H9 (cell line): ENCODE measurements at regions not wholly inside any gene's neighbourhood (a gene's known extent, or its start where the extent isn't known, plus 50 kb on each side); places are given as distances from the start of the nearest gene placed in this dataset.

Experiments used
- DNase-seq: peaks from one replicate; pipeline ENCODE4 v3.0.0-alpha.2; 2017
- H2AFZ ChIP-seq: one replicate; pipeline ENCODE4 v1.6.1; 2013; ENCODE audit warnings: mild to moderate bottlenecking, low read length, control low read depth, moderate library complexity
- H2AK5ac ChIP-seq: 2 replicates; pipeline ENCODE4 v1.6.1; 2013; ENCODE audit warnings: low read length, control low read depth, mixed read lengths; ENCODE audit not compliant: insufficient read length
- H2BK120ac ChIP-seq: one replicate; pipeline ENCODE4 v1.6.1; 2013; ENCODE audit warnings: low read depth, mild to moderate bottlenecking, low read length, control low read depth, inconsistent platforms; ENCODE audit not compliant: poor library complexity, severe bottlenecking
- H2BK12ac ChIP-seq: 2 replicates; pipeline ENCODE4 v1.6.1; 2013; ENCODE audit warnings: low read length, control low read depth, mixed read lengths, low read depth; ENCODE audit not compliant: insufficient read length
- H2BK15ac ChIP-seq: 2 replicates; pipeline ENCODE4 v1.6.1; 2013; ENCODE audit warnings: low read depth, low read length, control low read depth
- H2BK20ac ChIP-seq: one replicate; pipeline ENCODE4 v1.6.1; 2013; ENCODE audit warnings: low read depth, mild to moderate bottlenecking, low read length, control low read depth, inconsistent platforms; ENCODE audit not compliant: poor library complexity, severe bottlenecking
- H2BK5ac ChIP-seq: 2 replicates; pipeline ENCODE4 v1.6.1; 2013; ENCODE audit warnings: low read length, control low read depth, mixed read lengths; ENCODE audit not compliant: insufficient read length
- H3K14ac ChIP-seq: 2 replicates; pipeline ENCODE4 v1.6.1; 2013; ENCODE audit warnings: low read length, control low read depth; ENCODE audit not compliant: insufficient read depth
- H3K18ac ChIP-seq: 2 replicates; pipeline ENCODE4 v1.6.1; 2013; ENCODE audit warnings: low read depth, mild to moderate bottlenecking, mixed read lengths, low read length, control low read depth; ENCODE audit not compliant: insufficient read length
- H3K23ac ChIP-seq: 2 replicates; pipeline ENCODE4 v1.6.1; 2013; ENCODE audit warnings: low read length, control low read depth, mixed read lengths, low read depth; ENCODE audit not compliant: insufficient read length
- H3K23me2 ChIP-seq: 2 replicates; pipeline ENCODE4 v1.6.1; 2013; ENCODE audit warnings: low read depth, mild to moderate bottlenecking, mixed read lengths, low read length, control low read depth; ENCODE audit not compliant: insufficient read length, poor library complexity, severe bottlenecking
- H3K27ac ChIP-seq: 2 replicates; pipeline ENCODE4 v1.5.1; 2013; ENCODE audit warnings: low read length, control low read depth, mixed read lengths, low read depth; ENCODE audit not compliant: insufficient read length
- H3K27me3 ChIP-seq: 2 replicates; pipeline ENCODE4 v1.6.1; 2013; ENCODE audit warnings: low read length, control low read depth, inconsistent platforms; ENCODE audit not compliant: insufficient read depth
- H3K4ac ChIP-seq: 2 replicates; pipeline ENCODE4 v1.6.1; 2013; ENCODE audit warnings: low read depth, mild to moderate bottlenecking, control low read depth, inconsistent platforms, low read length, moderate library complexity
- H3K4me1 ChIP-seq: 2 replicates; pipeline ENCODE4 v1.6.1; 2013; ENCODE audit warnings: low read length, control low read depth, inconsistent platforms; ENCODE audit not compliant: insufficient read depth
- H3K4me2 ChIP-seq: 2 replicates; pipeline ENCODE4 v1.6.1; 2013; ENCODE audit warnings: low read length, control low read depth, mixed read lengths; ENCODE audit not compliant: insufficient read length, insufficient read depth
- H3K56ac ChIP-seq: 2 replicates; pipeline ENCODE4 v1.6.1; 2013; ENCODE audit warnings: low read depth, mild to moderate bottlenecking, mixed read lengths, low read length, control low read depth; ENCODE audit not compliant: insufficient read length
- H3K79me1 ChIP-seq: 2 replicates; pipeline ENCODE4 v1.6.1; 2013; ENCODE audit warnings: low read depth, mild to moderate bottlenecking, moderate library complexity, low read length, control low read depth, inconsistent platforms; ENCODE audit not compliant: insufficient read depth, poor library complexity, severe bottlenecking
- H3K79me2 ChIP-seq: 2 replicates; pipeline ENCODE4 v1.6.1; 2013; ENCODE audit warnings: low read length, control low read depth, inconsistent platforms; ENCODE audit not compliant: insufficient read depth
- H3K9ac ChIP-seq: 2 replicates; pipeline ENCODE4 v1.6.1; 2013; ENCODE audit warnings: low read length, control low read depth, mixed read lengths; ENCODE audit not compliant: insufficient read length; ENCODE audit errors: extremely low read depth
- H3K9me3 ChIP-seq: one replicate; pipeline ENCODE4 v1.6.1; 2013; ENCODE audit warnings: low read depth, low read length, inconsistent platforms; ENCODE audit not compliant: control insufficient read depth
- H3T11ph ChIP-seq: one replicate; pipeline ENCODE4 v1.6.1; 2013; ENCODE audit warnings: mild to moderate bottlenecking, low read length, control low read depth, inconsistent platforms
- H4K20me1 ChIP-seq: one replicate; pipeline ENCODE4 v1.6.1; 2013; ENCODE audit not compliant: control insufficient read depth, insufficient read length, insufficient read depth
- H4K5ac ChIP-seq: 2 replicates; pipeline ENCODE4 v1.6.1; 2013; ENCODE audit warnings: low read depth, mild to moderate bottlenecking, mixed read lengths, low read length, control low read depth; ENCODE audit not compliant: insufficient read length
- H4K8ac ChIP-seq: replicated peaks from 2 replicates; pipeline ENCODE4 v1.6.1; 2013; ENCODE audit warnings: low read length, control low read depth, mixed read lengths, low read depth; ENCODE audit not compliant: insufficient read length
- H4K91ac ChIP-seq: 2 replicates; pipeline ENCODE4 v1.6.1; 2013; ENCODE audit warnings: low read depth, mild to moderate bottlenecking, moderate library complexity, mixed read lengths, low read length, control low read depth; ENCODE audit not compliant: insufficient read length
- H3K27ac Mint-ChIP-seq, 3 experiments: 2 replicates in 2 of 3; 3 replicates in 1 of 3; pipeline ENCODE4 v1.8.0; 2020 to 2021; ENCODE audit warnings: mixed read lengths in 3 of 3, mild to moderate bottlenecking in 1 of 3, moderate library complexity in 1 of 3
- H3K27me3 Mint-ChIP-seq: 2 replicates; pipeline ENCODE4 v1.8.0; 2021; ENCODE audit warnings: low read depth, mild to moderate bottlenecking, moderate library complexity, mixed read lengths
- H3K36me3 Mint-ChIP-seq, 3 experiments: 2 replicates in 2 of 3; 3 replicates in 1 of 3; pipeline ENCODE4 v1.8.0; 2020 to 2021; ENCODE audit warnings: low read depth in 3 of 3, mixed read lengths in 3 of 3; ENCODE audit not compliant: insufficient read depth in 1 of 3
- H3K4me1 Mint-ChIP-seq, 2 experiments: 2 replicates each; pipeline ENCODE4 v1.8.0; 2020; ENCODE audit warnings: mixed read lengths in 2 of 2
- H3K4me3 Mint-ChIP-seq, 2 experiments: 2 replicates in 1 of 2; 3 replicates in 1 of 2; pipeline ENCODE4 v1.8.0; 2020 to 2021; ENCODE audit warnings: mild to moderate bottlenecking in 2 of 2, mixed read lengths in 2 of 2, moderate library complexity in 1 of 2
- H3K9me3 Mint-ChIP-seq, 2 experiments: 2 replicates in 1 of 2; 3 replicates in 1 of 2; pipeline ENCODE4 v1.8.0; 2020; ENCODE audit warnings: mild to moderate bottlenecking in 2 of 2, mixed read lengths in 2 of 2, moderate library complexity in 1 of 2
- CTCF ChIP-seq: fragments of 200-600 bp; sonication (generic); conservative IDR thresholded peaks from 3 replicates; pipeline ENCODE4 v1.8.0; 2021; ENCODE audit warnings: antibody characterized with exemption, mild to moderate bottlenecking
- WGBS: extraction: QIAGEN DNeasy Blood & Tissue Kit; methylation state at CpG from one replicate; pipeline ENCODE4 v1.1.7; 2013; ENCODE audit warnings: missing lambda C conversion rate, low lambda C conversion rate, mixed read lengths; ENCODE audit not compliant: insufficient read length; ENCODE audit errors: extremely low coverage; 5-methylcytosine and 5-hydroxymethylcytosine counted together

GRCh38 chr3:140766465-140766864, 88.6 kb downstream of the TRIM42 start:
- peaks cover 5 to 8% of the 10 kb centered on the region in 2 experiments; a peak in 3 of 4 replicates for H3K4me1 Mint-ChIP-seq
- Histone ChIP-seq H3K4ac (no peak overlapping the region), H3K79me1 (no peaks in the 10 kb centered on the region), H2BK20ac (no peak overlapping the region), H4K8ac (no peak overlapping the region), H2BK15ac (no peak overlapping the region), H3K27ac (no peak overlapping the region), H4K20me1 (no peaks in the 10 kb centered on the region), H4K5ac (no peak overlapping the region), H3K9me3 (no peaks in the 10 kb centered on the region), H2BK5ac (no peak overlapping the region), H3K9ac (no peak overlapping the region), H2AFZ (no peak overlapping the region), H3K4me2 (no peak overlapping the region), H3K14ac (no peak overlapping the region), H3K23ac (no peak overlapping the region), H2BK12ac (no peak overlapping the region), H3K18ac (no peak overlapping the region), H3T11ph (no peak overlapping the region), H3K4me1 (no peaks in the 10 kb centered on the region), H3K79me2 (no peaks in the 10 kb centered on the region), H3K23me2 (no peaks in the 10 kb centered on the region), H4K91ac (no peak overlapping the region), H2AK5ac (no peak overlapping the region), H3K27me3 (no peaks in the 10 kb centered on the region), H3K56ac (no peak overlapping the region), H2BK120ac (no peak overlapping the region)
- H3K36me3 Mint-ChIP-seq, result no peaks in the 10 kb centered on the region
- no peak overlapping the region for H3K4me3 Mint-ChIP-seq
- H3K9me3 Mint-ChIP-seq, result no peaks in the 10 kb centered on the region; a peak in 1 of 5 replicates
- no peak overlapping the region; a peak in 1 of 7 replicates for H3K27ac Mint-ChIP-seq
- no peak for DNase-seq
- TF ChIP-seq CTCF, result no peak
- whole genome bisulfite sequencing, result no CpG with 5 or more reads among the region's 3 CpGs
- H3K27me3 Mint-ChIP-seq, result no peaks in the 10 kb centered on the region; the same call in 1 of the 2 replicates
